B cell (primary cell): ENCODE measurements at regions not wholly inside any gene's neighbourhood (a gene's known extent, or its start where the extent isn't known, plus 50 kb on each side); places are given as distances from the start of the nearest gene placed in this dataset.

Experiments
- ATAC-seq: fragments of 200-7000 bp; cut with Tn5 transposase; one replicate; pipeline ENCODE4 v1.10.0; 2021; ENCODE audit warnings: low read depth, mild to moderate bottlenecking, moderate number of reproducible peaks, moderate library complexity
- CTCF ChIA-PET: fragments of 350-600 bp; sonication (Branson Sonifier 250); formaldehyde crosslinking; loops from one replicate; lab custom pipeline; 2021; ENCODE audit warnings: antibody characterized with exemption, inconsistent platforms; lab: Charles Lee
- POLR2A ChIA-PET: fragments of 350-600 bp; sonication (Branson Sonifier 250); formaldehyde crosslinking; loops from one replicate; lab custom pipeline; 2021; ENCODE audit warnings: antibody characterized with exemption; lab: Charles Lee
- DNase-seq: peaks from one replicate; pipeline ENCODE4 v3.0.0; 2013
- H2AFZ ChIP-seq: 2 replicates; pipeline ENCODE4 v1.6.1; 2012; ENCODE audit warnings: mild to moderate bottlenecking, low read depth, low read length; ENCODE audit not compliant: insufficient read depth, poor library complexity, severe bottlenecking
- H3K27ac ChIP-seq, 2 donors: 1 replicate in 1 of 2; 2 replicates in 1 of 2; pipeline ENCODE4 v1.5.1; 2012 to 2013; ENCODE audit warnings: low read length in 2 of 2, mild to moderate bottlenecking in 2 of 2, moderate library complexity in 1 of 2
- H3K27me3 ChIP-seq, 4 experiments: fragments of 200-600 bp in 1 of 4; sonication (generic) in 1 of 4; replicated peaks in 1 of 4; 1 replicate in 2 of 4; 2 replicates in 2 of 4; pipeline versions ENCODE4 v1.6.1 to v1.7.0; 2013 to 2016; ENCODE audit warnings: low read length in 3 of 4, mild to moderate bottlenecking in 2 of 4, mixed read lengths in 1 of 4, moderate library complexity in 1 of 4; ENCODE audit not compliant: insufficient read depth in 4 of 4, control insufficient read depth in 3 of 4; ENCODE audit errors: control extremely low read depth in 1 of 4
- H3K36me3 ChIP-seq, 2 experiments: replicated peaks in 1 of 2; 1 replicate in 1 of 2; 2 replicates in 1 of 2; pipeline versions ENCODE4 v1.6.1 to v1.7.1; 2013; ENCODE audit warnings: low read length in 1 of 2; ENCODE audit not compliant: insufficient read depth in 2 of 2, control insufficient read depth in 1 of 2; ENCODE audit errors: control extremely low read depth in 1 of 2, extremely low read depth in 1 of 2
- H3K4me1 ChIP-seq, 2 donors: fragments of 200-600 bp in 1 of 2; sonication (generic) in 1 of 2; 1 replicate in 1 of 2; 2 replicates in 1 of 2; pipeline versions ENCODE4 v1.5.1 to v1.6.1; 2013 to 2017; ENCODE audit warnings: low read length in 2 of 2; ENCODE audit not compliant: control insufficient read depth in 2 of 2, insufficient read depth in 2 of 2
- H3K4me2 ChIP-seq: replicated peaks from 2 replicates; pipeline ENCODE3; 2012; ENCODE audit warnings: mild to moderate bottlenecking, low read depth, low read length; ENCODE audit not compliant: poor library complexity, severe bottlenecking
- H3K4me3 ChIP-seq, 5 experiments: fragments of 200-600 bp in 1 of 5; sonication (generic) in 1 of 5; 1 replicate in 3 of 5; 2 replicates in 2 of 5; pipeline versions ENCODE4 v1.5.1 to v1.7.0; 2011 to 2016; ENCODE audit warnings: low read length in 4 of 5, mild to moderate bottlenecking in 4 of 5, low read depth in 2 of 5, control low read depth in 1 of 5, moderate library complexity in 1 of 5; ENCODE audit not compliant: insufficient read depth in 1 of 5; ENCODE audit errors: control extremely low read depth in 1 of 5, extremely low read depth in 1 of 5
- H3K79me2 ChIP-seq: fragments of 200-600 bp; sonication (generic); one replicate; pipeline ENCODE4 v1.6.0; 2016; ENCODE audit warnings: low read length; ENCODE audit not compliant: control insufficient read depth, insufficient read depth
- H3K9ac ChIP-seq: fragments of 200-600 bp; sonication (generic); 2 replicates; pipeline ENCODE4 v1.6.1; 2017; ENCODE audit warnings: mild to moderate bottlenecking, low read length, moderate library complexity
- H3K9me3 ChIP-seq, 3 donors: one replicate each; pipeline versions ENCODE4 v1.6.1 to v1.7.1; 2013; ENCODE audit warnings: low read length in 2 of 3; ENCODE audit not compliant: control insufficient read depth in 2 of 3, insufficient read depth in 1 of 3; ENCODE audit errors: control extremely low read depth in 1 of 3
- H4K20me1 ChIP-seq: 2 replicates; pipeline ENCODE4 v1.6.0; 2012; ENCODE audit warnings: mild to moderate bottlenecking, low read length; ENCODE audit not compliant: insufficient read depth, control insufficient read depth, poor library complexity, severe bottlenecking
- H3K27ac Mint-ChIP-seq: one replicate; pipeline ENCODE4 v1.8.0; 2021; ENCODE audit warnings: mixed read lengths
- H3K27me3 Mint-ChIP-seq: one replicate; pipeline ENCODE4 v1.8.0; 2021; ENCODE audit warnings: mixed read lengths
- H3K4me1 Mint-ChIP-seq: one replicate; pipeline ENCODE4 v1.8.0; 2021; ENCODE audit warnings: mixed read lengths
- H3K4me3 Mint-ChIP-seq: one replicate; pipeline ENCODE4 v1.8.0; 2021; ENCODE audit warnings: mixed read lengths
- H3K9me3 Mint-ChIP-seq: one replicate; pipeline ENCODE4 v1.8.0; 2022; ENCODE audit warnings: mixed read lengths; ENCODE audit not compliant: insufficient read depth
- CTCF ChIP-seq: fragments of 200-600 bp; IDR thresholded peaks from one replicate; pipeline ENCODE4 v1.8.0; 2022; ENCODE audit warnings: antibody characterized with exemption, mild to moderate bottlenecking
- EZH2 ChIP-seq: IDR thresholded peaks from 2 replicates; pipeline ENCODE4 v1.6.1; 2012; ENCODE audit warnings: borderline replicate concordance, low read depth, mild to moderate bottlenecking, moderate library complexity, low read length; ENCODE audit not compliant: insufficient read depth, poor library complexity, severe bottlenecking
- WGBS: methylation state at CpG from one replicate; pipeline ENCODE4 v1.1.5; 2013; ENCODE audit warnings: missing lambda C conversion rate; ENCODE audit not compliant: insufficient coverage; 5-methylcytosine and 5-hydroxymethylcytosine counted together
- intact Hi-C: fragments of 100-400 bp; cut with micrococcal nuclease; formaldehyde crosslinking; loops from one replicate; pipeline ENCODE4 v1.10.0; 2022

GRCh38 chr11:71059662-71060061, 192.7 kb downstream of the SHANK2 start:
- Histone ChIP-seq H3K79me2 (no peaks in the 10 kb centered on the region), H3K27ac (no peak overlapping the region), H3K36me3 (no peaks in the 10 kb centered on the region), H3K9me3 (no peaks in the 10 kb centered on the region), H3K4me2 (no peak overlapping the region), H3K9ac (no peak overlapping the region), H3K4me1 (no peaks in the 10 kb centered on the region), H3K27me3 (peaks cover 0 to 10% (median under 1%) of the 10 kb centered on the region in 4 experiments), H2AFZ (no peak overlapping the region), H4K20me1 (no peaks in the 10 kb centered on the region), H3K4me3 (no peak overlapping the region)
- ATAC-seq, result no peak
- H3K27me3 Mint-ChIP-seq, result peaks cover 24% of the 10 kb centered on the region
- intact Hi-C loops, result no loop called here
- no peak overlapping the region for H3K27ac Mint-ChIP-seq
- POLR2A ChIA-PET, result no interaction called here
- no peaks in the 10 kb centered on the region for H3K4me1 Mint-ChIP-seq
- CTCF ChIA-PET, result no interaction called here
- DNase-seq, result no peak
- 89% methylated on average over 9 of the region's 12 CpGs for WGBS
- no peak for TF ChIP-seq CTCF
- no peak for TF ChIP-seq EZH2
- no peaks in the 10 kb centered on the region for H3K9me3 Mint-ChIP-seq
- no peak overlapping the region for H3K4me3 Mint-ChIP-seq

DNA sequence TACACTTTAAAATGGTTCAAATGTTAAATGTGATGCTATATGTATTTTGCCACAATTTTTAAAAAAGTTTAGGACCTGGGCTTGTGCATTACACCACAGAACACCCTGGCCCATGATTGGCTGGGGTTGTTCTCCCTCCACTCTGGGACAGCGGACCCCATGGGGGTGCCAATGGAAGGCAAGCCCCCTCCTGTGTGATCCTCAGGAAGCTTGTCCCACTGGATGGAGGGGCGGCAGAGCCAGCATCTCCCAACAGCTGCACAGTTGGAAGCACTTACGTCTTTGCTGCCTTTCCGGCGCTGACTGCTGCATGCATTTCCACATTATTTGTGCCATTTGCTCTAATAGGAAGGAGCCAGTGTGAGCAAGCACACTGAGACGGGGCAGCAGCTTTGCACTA, 196.5 kb downstream of the SHANK2 start:
- Mint-ChIP-seq H3K4me1 (no peaks in the 10 kb centered on the region), H3K9me3 (no peaks in the 10 kb centered on the region), H3K27ac (no peak overlapping the region), H3K4me3 (no peak overlapping the region), H3K27me3 (peaks cover 3% of the 10 kb centered on the region)
- Histone ChIP-seq H3K4me3 (no peak overlapping the region), H3K4me1 (no peaks in the 10 kb centered on the region), H3K9ac (no peak overlapping the region), H3K9me3 (no peaks in the 10 kb centered on the region), H3K4me2 (no peak overlapping the region), H3K36me3 (no peaks in the 10 kb centered on the region), H3K79me2 (no peaks in the 10 kb centered on the region), H4K20me1 (no peaks in the 10 kb centered on the region), H3K27ac (no peak overlapping the region), H2AFZ (no peak overlapping the region), H3K27me3 (no peaks in the 10 kb centered on the region)
- no peak for DNase-seq
- ChIA-PET CTCF (no interaction called here), POLR2A (no interaction called here)
- ATAC-seq, result no peak
- TF ChIP-seq CTCF (no peak), EZH2 (no peak)
- 95% methylated on average over 6 of the region's 6 CpGs for WGBS
- intact Hi-C loops, result no loop called here
